ENCODE measurements at regions not wholly inside any gene's neighbourhood (a gene's known extent, or its start where the extent isn't known, plus 50 kb on each side); places are given as distances from the start of the nearest gene placed in this dataset.

- TF ChIP-seq CTCF (conservative IDR thresholded peaks at IDR 0.05; ENCODE audit: low read depth, low read length) (no peak), EZH2 (IDR thresholded peaks at IDR 0.05; ENCODE audit: borderline replicate concordance, low read depth, low read length, poor library complexity, severe bottlenecking) (no peak)
These were observed 64.8 kb downstream of the ARHGAP35 start for GRCh38 chr19:46925548-46925950.
